HG03432 (cell line): ENCODE measurements at regions not wholly inside any gene's neighbourhood (a gene's known extent, or its start where the extent isn't known, plus 50 kb on each side); places are given as distances from the start of the nearest gene placed in this dataset.

Experiments used
- ATAC-seq: cut with Tn5 transposase; IDR thresholded peaks from one replicate; pipeline ENCODE4 v1.9.1; 2021; ENCODE audit warnings: mild to moderate bottlenecking, moderate library complexity; ENCODE audit not compliant: unreplicated experiment

GRCh38 chr6:23002044-23002619, 432.8 kb downstream of the HDGFL1 start:
- ATAC-seq: no peak

- ATAC-seq: no peak
These were observed 434.5 kb downstream of the HDGFL1 start for GRCh38 chr6:23003671-23004467.

DNA sequence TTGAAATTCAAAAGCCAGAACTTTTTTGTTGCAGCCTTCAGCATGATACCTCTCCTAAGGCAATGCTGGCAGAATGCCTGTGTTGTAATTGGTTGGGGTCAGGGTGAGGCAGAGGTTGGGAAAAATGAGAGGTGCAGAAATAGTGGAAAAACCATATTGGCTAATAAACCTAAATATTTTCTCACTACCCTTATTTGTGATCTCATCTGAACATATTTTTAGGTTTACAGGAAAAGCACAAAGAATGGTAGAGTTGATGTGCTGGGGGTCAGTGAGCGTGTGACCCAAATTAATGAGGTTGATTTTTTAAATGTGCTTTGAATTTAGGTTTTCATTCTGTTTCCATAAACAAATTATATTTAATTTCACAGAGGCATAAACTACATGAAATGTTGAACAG, 437.3 kb downstream of the HDGFL1 start:
- no peak for ATAC-seq

GRCh38 chr6:23011615-23012014, 442.2 kb downstream of the HDGFL1 start:
- ATAC-seq: no peak

DNA sequence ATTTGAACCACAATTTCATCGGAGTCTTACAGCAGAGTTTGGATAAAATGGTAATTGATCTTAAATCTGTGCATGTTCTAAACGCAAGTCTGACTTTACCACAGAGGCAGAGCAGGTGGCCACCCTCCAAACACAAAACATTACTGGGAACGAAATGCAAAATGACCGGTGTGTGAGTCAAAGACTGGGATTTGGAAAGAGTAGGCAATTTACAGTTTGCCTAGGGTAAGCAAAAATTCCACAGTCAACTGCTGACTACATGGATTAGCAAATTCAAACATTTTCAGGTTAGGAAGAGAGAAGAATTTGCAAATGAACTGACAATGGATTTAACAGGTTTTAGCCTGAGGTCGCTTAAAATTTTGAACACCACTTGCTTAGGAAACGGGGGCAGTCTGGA, 444.4 kb downstream of the HDGFL1 start:
- ATAC-seq: no peak

DNA sequence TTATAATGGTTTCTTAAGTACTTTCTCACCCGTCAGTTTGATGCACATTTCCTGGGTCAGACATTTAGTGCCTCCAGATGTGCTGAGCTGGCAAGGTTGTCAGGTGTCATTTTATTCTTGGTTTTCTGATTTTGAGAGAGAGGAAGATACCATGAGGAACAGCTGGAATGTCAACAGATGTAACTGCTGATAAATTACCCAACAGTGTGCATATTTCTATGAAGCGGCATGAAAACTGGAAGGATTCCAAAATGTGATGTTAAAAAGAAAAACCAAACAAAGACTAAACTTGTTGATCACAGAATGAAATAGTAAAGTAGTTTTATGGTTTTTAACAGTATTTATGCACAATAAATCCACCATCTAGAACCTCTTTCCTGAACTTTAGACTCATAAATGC, 447.3 kb downstream of the HDGFL1 start:
- ATAC-seq: no peak

GRCh38 chr6:23021487-23021886, 452.1 kb downstream of the HDGFL1 start:
- no peak for ATAC-seq

DNA sequence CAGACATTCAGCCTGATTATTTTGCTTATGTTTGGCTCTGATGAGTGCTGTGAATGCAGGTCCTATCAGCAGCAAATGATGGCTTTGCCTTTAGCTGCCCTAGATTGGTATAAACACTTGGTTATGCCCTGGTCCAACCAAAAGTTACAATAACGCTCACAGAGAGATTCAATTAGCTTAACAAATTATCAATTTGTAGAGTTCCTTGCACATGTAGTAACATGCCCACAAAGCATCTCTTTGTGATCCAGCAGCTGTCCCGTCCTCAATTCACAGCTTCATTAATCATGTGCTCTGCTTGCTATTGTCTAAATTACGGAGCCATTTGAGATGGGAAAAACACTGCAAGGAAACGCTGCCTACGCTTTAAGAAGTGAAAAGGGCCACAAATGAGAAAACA, 457.9 kb downstream of the HDGFL1 start:
- ATAC-seq: no peak

- no peak for ATAC-seq
These were observed 462.6 kb downstream of the HDGFL1 start for GRCh38 chr6:23031986-23032385.

- no peak for ATAC-seq
These were observed 465.6 kb downstream of the HDGFL1 start for GRCh38 chr6:23034926-23035325.

GRCh38 chr6:23036406-23036983, 467.1 kb downstream of the HDGFL1 start:
- ATAC-seq: no peak

GRCh38 chr6:23040899-23041298, 471.5 kb downstream of the HDGFL1 start:
- no peak for ATAC-seq

GRCh38 chr6:23045280-23045679, 475.9 kb downstream of the HDGFL1 start:
- no peak for ATAC-seq

GRCh38 chr6:23055523-23055922, 486.2 kb downstream of the HDGFL1 start:
- no peak for ATAC-seq

GRCh38 chr6:23073821-23074220, 504.5 kb downstream of the HDGFL1 start:
- no peak for ATAC-seq

GRCh38 chr6:23077772-23078171, 508.4 kb downstream of the HDGFL1 start:
- ATAC-seq: no peak

DNA sequence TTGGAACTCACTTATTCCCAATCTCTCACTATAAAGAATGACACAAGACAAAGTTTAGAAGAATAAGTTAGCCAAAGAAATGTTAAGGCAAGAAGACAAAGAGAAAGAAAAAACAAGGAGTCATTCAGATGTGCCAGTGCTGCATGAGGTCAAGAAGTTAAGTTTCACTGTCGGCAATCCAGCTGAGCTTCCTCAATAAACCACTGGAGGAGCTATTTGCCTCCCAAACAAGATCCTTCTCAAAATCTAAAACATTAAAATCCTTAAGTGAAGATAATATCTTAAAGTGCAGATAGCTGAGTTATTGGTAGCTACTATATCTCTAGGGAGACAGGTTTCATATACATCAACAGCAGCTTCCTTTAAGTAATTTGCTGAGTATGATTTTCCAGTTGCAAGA, 512.3 kb downstream of the HDGFL1 start:
- ATAC-seq: no peak

DNA sequence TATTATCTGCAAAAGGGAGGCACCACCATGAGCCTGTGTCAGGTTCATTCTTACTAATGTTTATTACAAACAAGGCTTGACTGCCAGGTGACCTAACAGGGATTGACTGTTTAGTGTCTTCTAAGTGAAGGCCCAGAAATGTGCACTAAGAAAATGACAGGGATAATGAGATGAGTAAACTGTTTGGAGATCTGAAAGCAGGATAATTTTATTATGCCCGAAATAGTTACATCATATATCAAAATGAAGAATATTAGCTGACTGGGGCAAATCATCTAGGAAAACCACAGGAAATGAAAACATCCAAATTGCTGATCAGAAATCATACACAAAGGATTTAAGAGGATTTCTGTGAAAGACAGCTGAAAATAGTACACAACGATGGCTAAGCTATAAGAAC, 516.7 kb downstream of the HDGFL1 start:
- ATAC-seq: no peak

GRCh38 chr6:23087471-23087870, 518.1 kb downstream of the HDGFL1 start:
- ATAC-seq: no peak

GRCh38 chr6:23088761-23089160, 519.4 kb downstream of the HDGFL1 start:
- no peak for ATAC-seq

GRCh38 chr6:23089981-23090380, 520.6 kb downstream of the HDGFL1 start:
- no peak for ATAC-seq

DNA sequence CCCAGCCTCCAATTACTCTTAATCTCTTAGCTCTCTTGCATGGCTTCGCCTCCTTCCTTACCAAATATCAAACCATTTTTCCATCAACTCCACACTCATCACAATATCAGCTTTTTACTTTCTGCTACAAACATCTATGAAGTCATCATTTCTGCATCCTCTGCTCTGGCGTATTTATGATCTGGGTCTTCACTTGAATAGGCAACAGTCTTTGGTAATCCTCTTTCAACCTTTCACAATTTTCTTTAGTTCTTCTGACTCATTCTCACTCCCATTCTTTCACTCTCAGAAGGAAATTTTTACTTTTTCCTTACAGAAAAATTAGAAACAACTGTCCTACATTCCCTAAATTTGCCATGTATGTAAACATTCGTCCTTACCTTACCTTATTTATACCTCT, 522.4 kb downstream of the HDGFL1 start:
- ATAC-seq: no peak
